Ovary (tissue), 7 donors: ENCODE measurements at regions not wholly inside any gene's neighbourhood (a gene's known extent, or its start where the extent isn't known, plus 50 kb on each side); places are given as distances from the start of the nearest gene placed in this dataset.

Source experiments
- DNase-seq, 5 donors: peaks; one replicate each; pipeline ENCODE4 v3.0.0-alpha.2; 2019 to 2020
- H3K27ac ChIP-seq, 2 donors: fragments of 200-600 bp; one replicate each; pipeline versions ENCODE4 v1.5.1 to v1.8.0; 2019 to 2022
- H3K27me3 ChIP-seq: fragments of 200-600 bp; one replicate; pipeline ENCODE4 v1.8.0; 2022
- H3K36me3 ChIP-seq: fragments of 200-600 bp; sonication (generic); one replicate; pipeline ENCODE4 v1.5.1; 2019
- H3K4me1 ChIP-seq: one replicate; pipeline ENCODE4 v1.8.1; 2013; ENCODE audit warnings: mild to moderate bottlenecking, moderate library complexity; ENCODE audit not compliant: insufficient read depth
- H3K4me3 ChIP-seq: fragments of 200-600 bp; sonication (generic); one replicate; pipeline ENCODE4 v1.5.1; 2017
- H3K9me3 ChIP-seq, 2 donors: fragments of 200-600 bp in 1 of 2; sonication (generic) in 1 of 2; one replicate each; pipeline versions ENCODE4 v1.5.1 to v1.8.1; 2013 to 2019; ENCODE audit warnings: mild to moderate bottlenecking in 1 of 2, moderate library complexity in 1 of 2
- CTCF ChIP-seq, 3 donors: fragments of 450-650 bp in 2 of 3; fragments of 200-600 bp in 1 of 3; IDR thresholded peaks; one replicate each; pipeline versions ENCODE4 v1.5.1 to v1.8.0; 2016 to 2022; ENCODE audit warnings: antibody characterized with exemption in 3 of 3, mild to moderate bottlenecking in 1 of 3
- EP300 ChIP-seq: sonication (generic); formaldehyde crosslinking; IDR thresholded peaks from one replicate; pipeline ENCODE4 v1.6.1; 2017; ENCODE audit warnings: antibody characterized with exemption
- POLR2A ChIP-seq: fragments of 450-650 bp; IDR thresholded peaks from one replicate; pipeline ENCODE4 v1.6.1; 2017; ENCODE audit warnings: antibody characterized with exemption, mild to moderate bottlenecking, moderate library complexity
- WGBS, 3 donors: extraction: QIAGEN DNeasy Blood & Tissue Kit in 1 of 3; methylation state at CpG; one replicate each; pipeline versions ENCODE4 v1.1.5 to v1.1.7; 2013 to 2017; 5-methylcytosine and 5-hydroxymethylcytosine counted together
- intact Hi-C, 4 donors: fragments of 100-400 bp; cut with DNase I; formaldehyde crosslinking; loops; one replicate each; pipeline versions ENCODE4 v1.11.0 to v1.15.1; 2022 to 2023
- donor health status: DM: no; HTN: no; CAD: no; lungs with moderate emphysema.
- donor health status: DM: no; HTN: no; CAD: no.
- donor health status: Bipolar disorder and iron deficiency.
- donor health status: DM: no; HTN: no; CAD: no.
- donor health status: DM: yes; HTN: yes; CAD: no.

- WGBS, 3 donors: 81 to 86% (median 83%) methylated on average over 4 of the region's 4 CpGs
- Histone ChIP-seq H3K27me3 (no peaks in the 10 kb centered on the region), H3K4me3 (no peak overlapping the region), H3K4me1 (no peaks in the 10 kb centered on the region), H3K9me3 (no peaks in the 10 kb centered on the region), H3K36me3 (no peaks in the 10 kb centered on the region), H3K27ac (no peak overlapping the region)
- no peak for TF ChIP-seq EP300
- no peak for TF ChIP-seq CTCF (IDR thresholded peaks at IDR 0.05)
- TF ChIP-seq POLR2A: no peak
- DNase-seq: no peak
- intact Hi-C loops: no loop called here
These were observed 76.9 kb upstream of the MAFB start for GRCh38 chr20:40765814-40766480.

GRCh38 chr20:40766790-40767614 is 78.0 kb upstream of the MAFB start:
- TF ChIP-seq POLR2A (no peak), EP300 (no peak), CTCF (IDR thresholded peaks at IDR 0.05) (no peak)
- Histone ChIP-seq H3K27ac (no peak overlapping the region), H3K4me1 (no peaks in the 10 kb centered on the region), H3K27me3 (no peaks in the 10 kb centered on the region), H3K9me3 (no peaks in the 10 kb centered on the region), H3K4me3 (no peak overlapping the region), H3K36me3 (no peaks in the 10 kb centered on the region)
- 64 to 80% (median 72%) methylated on average over 5 of the region's 5 CpGs for WGBS, 3 donors
- no peak for DNase-seq
- intact Hi-C loops: no loop called here

GRCh38 chr20:40767615-40767924 is 78.5 kb upstream of the MAFB start:
- Histone ChIP-seq H3K4me3 (no peak overlapping the region), H3K4me1 (no peaks in the 10 kb centered on the region), H3K27me3 (no peaks in the 10 kb centered on the region), H3K27ac (no peak overlapping the region), H3K9me3 (no peaks in the 10 kb centered on the region), H3K36me3 (no peaks in the 10 kb centered on the region)
- intact Hi-C loops: no loop called here
- TF ChIP-seq CTCF (IDR thresholded peaks at IDR 0.05) (no peak), POLR2A (no peak), EP300 (no peak)
- no peak for DNase-seq
- 92 to 94% (median 94%) methylated on average over 3 of the region's 3 CpGs for WGBS, 3 donors

- Histone ChIP-seq H3K27ac (no peak overlapping the region), H3K36me3 (no peaks in the 10 kb centered on the region), H3K4me3 (no peak overlapping the region), H3K9me3 (no peaks in the 10 kb centered on the region), H3K4me1 (no peaks in the 10 kb centered on the region), H3K27me3 (no peaks in the 10 kb centered on the region)
- WGBS, 3 donors: 39 to 63% (median 51%) methylated on average over 3 of the region's 3 CpGs
- TF ChIP-seq CTCF (IDR thresholded peaks at IDR 0.05) (no peak), EP300 (no peak), POLR2A (no peak)
- intact Hi-C loops: no loop called here
- no peak for DNase-seq
These were observed 79.1 kb upstream of the MAFB start for GRCh38 chr20:40768105-40768504.
